Liver (tissue), 8 donors: ENCODE measurements at regions not wholly inside any gene's neighbourhood (a gene's known extent, or its start where the extent isn't known, plus 50 kb on each side); places are given as distances from the start of the nearest gene placed in this dataset.

ENCODE experiments used
- DNase-seq: peaks from one replicate; pipeline ENCODE4 v3.0.0-alpha.2; 2017; ENCODE audit warnings: low spot score
- H3K27ac ChIP-seq, 2 donors: one replicate each; pipeline ENCODE4 v1.7.0; 2013; ENCODE audit warnings: inconsistent platforms in 2 of 2, low read length in 2 of 2, control low read depth in 1 of 2, low read depth in 1 of 2, mild to moderate bottlenecking in 1 of 2
- H3K27me3 ChIP-seq, 4 donors: one replicate each; pipeline versions ENCODE4 v1.6.1 to v1.7.0; 2013; ENCODE audit warnings: low read length in 3 of 4, inconsistent platforms in 1 of 4, mild to moderate bottlenecking in 1 of 4, moderate library complexity in 1 of 4; ENCODE audit not compliant: control insufficient read depth in 4 of 4, insufficient read depth in 4 of 4
- H3K36me3 ChIP-seq, 4 donors: one replicate each; pipeline versions ENCODE4 v1.6.1 to v1.7.0; 2013; ENCODE audit warnings: low read length in 3 of 4, mild to moderate bottlenecking in 3 of 4, low read depth in 1 of 4, moderate library complexity in 1 of 4; ENCODE audit not compliant: control insufficient read depth in 4 of 4, insufficient read depth in 3 of 4
- H3K4me1 ChIP-seq, 4 donors: one replicate each; pipeline versions ENCODE4 v1.6.1 to v1.7.0; 2013; ENCODE audit warnings: low read length in 3 of 4, mild to moderate bottlenecking in 3 of 4, moderate library complexity in 1 of 4; ENCODE audit not compliant: control insufficient read depth in 4 of 4, insufficient read depth in 4 of 4
- H3K4me3 ChIP-seq, 3 donors: one replicate each; pipeline versions ENCODE4 v1.6.1 to v1.7.0; 2013; ENCODE audit warnings: low read length in 3 of 3, control low read depth in 1 of 3, low read depth in 1 of 3, mild to moderate bottlenecking in 1 of 3
- H3K9ac ChIP-seq, 2 donors: one replicate each; pipeline ENCODE4 v1.7.0; 2013; ENCODE audit warnings: low read length in 2 of 2, mild to moderate bottlenecking in 2 of 2, moderate library complexity in 2 of 2, control low read depth in 1 of 2, low read depth in 1 of 2
- H3K9me3 ChIP-seq, 4 donors: one replicate each; pipeline versions ENCODE4 v1.6.1 to v1.7.0; 2013; ENCODE audit warnings: low read length in 3 of 4; ENCODE audit not compliant: control insufficient read depth in 4 of 4
- ATF3 ChIP-seq: IDR thresholded peaks from 2 replicates; pipeline ENCODE4 v1.6.1; 2016; ENCODE audit warnings: antibody characterized with exemption
- CTCF ChIP-seq: fragments of 150-350 bp; IDR thresholded peaks from 2 replicates; pipeline ENCODE4 v1.5.1; 2017; ENCODE audit warnings: improper control_type of control experiment, low read depth, low read length; ENCODE audit not compliant: missing input control
- EGR1 ChIP-seq, 2 donors: IDR thresholded peaks; 2 replicates each; pipeline ENCODE4 v1.6.1; 2016 to 2018; ENCODE audit warnings: antibody characterized with exemption in 2 of 2, low read depth in 2 of 2
- FOXA1 ChIP-seq: IDR thresholded peaks from 2 replicates; pipeline ENCODE4 v1.6.1; 2016; ENCODE audit warnings: antibody characterized with exemption
- FOXA2 ChIP-seq: IDR thresholded peaks from 2 replicates; pipeline ENCODE4 v1.6.1; 2016; ENCODE audit warnings: antibody characterized with exemption
- GABPA ChIP-seq, 2 donors: IDR thresholded peaks in 1 of 2; conservative IDR thresholded peaks in 1 of 2; 2 replicates each; pipeline ENCODE4 v1.6.1; 2016; ENCODE audit warnings: antibody characterized with exemption in 2 of 2, mild to moderate bottlenecking in 1 of 2, moderate library complexity in 1 of 2
- HNF4G ChIP-seq: IDR thresholded peaks from 2 replicates; pipeline ENCODE4 v1.6.1; 2016; ENCODE audit warnings: antibody characterized with exemption
- MAX ChIP-seq: IDR thresholded peaks from 2 replicates; pipeline ENCODE4 v1.6.1; 2016; ENCODE audit warnings: antibody characterized with exemption
- NR2F2 ChIP-seq: IDR thresholded peaks from 2 replicates; pipeline ENCODE4 v1.6.1; 2016; ENCODE audit warnings: antibody characterized with exemption
- RAD21 ChIP-seq, 2 donors: IDR thresholded peaks; 2 replicates each; pipeline ENCODE4 v1.6.1; 2016; ENCODE audit warnings: antibody characterized with exemption in 2 of 2, mild to moderate bottlenecking in 2 of 2
- REST ChIP-seq: IDR thresholded peaks from 2 replicates; pipeline ENCODE4 v1.6.1; 2016; ENCODE audit warnings: antibody characterized with exemption, mild to moderate bottlenecking
- RXRA ChIP-seq, 2 donors: IDR thresholded peaks; 2 replicates each; pipeline ENCODE4 v1.6.1; 2017 to 2018; ENCODE audit warnings: antibody characterized with exemption in 2 of 2, mild to moderate bottlenecking in 1 of 2
- SP1 ChIP-seq: IDR thresholded peaks from 2 replicates; pipeline ENCODE4 v1.6.1; 2018; ENCODE audit warnings: antibody characterized with exemption, mild to moderate bottlenecking
- TAF1 ChIP-seq: conservative IDR thresholded peaks from 2 replicates; pipeline ENCODE4 v1.6.1; 2016; ENCODE audit warnings: antibody characterized with exemption, mild to moderate bottlenecking
- YY1 ChIP-seq: IDR thresholded peaks from 2 replicates; pipeline ENCODE4 v1.6.1; 2016; ENCODE audit warnings: antibody characterized with exemption, mild to moderate bottlenecking
- ZBTB33 ChIP-seq: IDR thresholded peaks from 2 replicates; pipeline ENCODE4 v1.6.1; 2016; ENCODE audit warnings: antibody characterized with exemption
- WGBS: extraction: QIAGEN DNeasy Blood & Tissue Kit; methylation state at CpG from one replicate; pipeline ENCODE4 v1.1.7; 2013; 5-methylcytosine and 5-hydroxymethylcytosine counted together
- donor health status: healthy.
- donor health status: healthy.
- donor health status: healthy.
- donor health status: healthy.
- donor health status: healthy.

GRCh38 chr15:93649691-93650235 is 560.8 kb upstream of the RGMA start:
- TF ChIP-seq SP1, result no peak
- Histone ChIP-seq H3K27me3 (peaks cover 0 to 6% (median 0%) of the 10 kb centered on the region in 4 donors), H3K9ac (no peak overlapping the region), H3K4me1 (no peaks in the 10 kb centered on the region), H3K9me3 (peaks cover 0 to 2% (median under 1%) of the 10 kb centered on the region in 4 donors), H3K27ac (no peak overlapping the region), H3K4me3 (no peak overlapping the region), H3K36me3 (no peaks in the 10 kb centered on the region)
- 71% methylated on average over 6 of the region's 6 CpGs for WGBS
- DNase-seq, result no peak

- H3K9ac ChIP-seq, result no peak overlapping the region
- peaks cover 0 to 3% (median 1%) of the 10 kb centered on the region in 4 donors for H3K27me3 ChIP-seq
- H3K36me3 ChIP-seq, result no peaks in the 10 kb centered on the region
- H3K4me1 ChIP-seq, result no peaks in the 10 kb centered on the region
- no peaks in the 10 kb centered on the region for H3K9me3 ChIP-seq
- DNase-seq, result no peak
- 32% methylated on average over 2 of the region's 2 CpGs for WGBS
- TF ChIP-seq FOXA1, result no peak
- no peak for TF ChIP-seq SP1
- no peak for TF ChIP-seq TAF1
- no peak for TF ChIP-seq ATF3
- H3K4me3 ChIP-seq, result no peak overlapping the region
- H3K27ac ChIP-seq, result no peak overlapping the region
These were observed 557.2 kb upstream of the RGMA start for GRCh38 chr15:93646193-93646592.

- no peak overlapping the region for H3K9ac ChIP-seq
- WGBS, result 84% methylated on average over 6 of the region's 6 CpGs
- H3K9me3 ChIP-seq, result no peaks in the 10 kb centered on the region
- no peaks in the 10 kb centered on the region for H3K4me1 ChIP-seq
- no peak overlapping the region for H3K4me3 ChIP-seq
- no peak overlapping the region for H3K27ac ChIP-seq
- no peaks in the 10 kb centered on the region for H3K36me3 ChIP-seq
- TF ChIP-seq YY1 (no peak), FOXA2 (no peak), TAF1 (no peak), SP1 (no peak), EGR1 (IDR thresholded peaks at IDR 0.05; ENCODE audit: low read depth in 2 of 2) (no peak), NR2F2 (no peak), GABPA (IDR thresholded peaks at IDR 0.05 in 1 of 2, conservative IDR thresholded peaks at IDR 0.05 in 1 of 2) (no peak), RAD21 (IDR thresholded peaks at IDR 0.05) (no peak), RXRA (IDR thresholded peaks at IDR 0.05) (no peak), MAX (no peak), CTCF (no peak), FOXA1 (no peak), REST (no peak), HNF4G (no peak), ZBTB33 (no peak)
- DNase-seq, result no peak
- peaks cover 0 to 3% (median 1%) of the 10 kb centered on the region in 4 donors for H3K27me3 ChIP-seq
These were observed 556.6 kb upstream of the RGMA start for GRCh38 chr15:93645594-93645993.
